Epithelial cell of esophagus (primary cell): ENCODE measurements at regions not wholly inside any gene's neighbourhood (a gene's known extent, or its start where the extent isn't known, plus 50 kb on each side); places are given as distances from the start of the nearest gene placed in this dataset.

Experiments used
- DNase-seq: peaks from one replicate; pipeline ENCODE4 v3.0.0; 2010; ENCODE audit warnings: low read depth
- H3K4me3 ChIP-seq: 2 replicates; pipeline ENCODE4 v1.5.1; 2011; ENCODE audit warnings: mild to moderate bottlenecking, low read length, control low read depth
- TF ChIP-seq, protein P1 (sequence below): IDR thresholded peaks from 2 replicates; pipeline ENCODE4 v1.5.1; 2011; ENCODE audit warnings: low read depth, mild to moderate bottlenecking, low read length, control low read depth, inconsistent platforms; ENCODE audit not compliant: insufficient read depth; ENCODE audit errors: missing control alignments

DNA sequence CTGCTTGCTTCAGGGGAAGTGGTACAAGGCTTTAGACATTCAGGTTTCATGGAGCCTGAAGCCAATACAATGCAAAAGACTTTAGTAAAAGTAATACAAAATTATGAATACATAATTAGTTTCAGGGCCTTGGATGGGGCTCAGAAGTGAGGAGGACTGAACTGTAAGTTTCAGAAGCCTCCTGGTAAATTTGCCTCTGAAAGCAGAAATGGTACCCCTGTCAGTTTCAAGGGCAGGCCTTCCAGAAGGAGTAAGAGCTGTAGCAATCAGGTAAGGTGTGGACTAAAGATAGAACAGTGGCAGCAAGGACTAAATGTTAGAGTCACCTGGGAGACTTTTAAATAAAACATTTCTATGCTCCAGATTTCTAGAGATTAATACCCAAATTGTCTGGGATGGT, 402.5 kb upstream of the GOLIM4 start:
- TF ChIP-seq, protein P1, sequence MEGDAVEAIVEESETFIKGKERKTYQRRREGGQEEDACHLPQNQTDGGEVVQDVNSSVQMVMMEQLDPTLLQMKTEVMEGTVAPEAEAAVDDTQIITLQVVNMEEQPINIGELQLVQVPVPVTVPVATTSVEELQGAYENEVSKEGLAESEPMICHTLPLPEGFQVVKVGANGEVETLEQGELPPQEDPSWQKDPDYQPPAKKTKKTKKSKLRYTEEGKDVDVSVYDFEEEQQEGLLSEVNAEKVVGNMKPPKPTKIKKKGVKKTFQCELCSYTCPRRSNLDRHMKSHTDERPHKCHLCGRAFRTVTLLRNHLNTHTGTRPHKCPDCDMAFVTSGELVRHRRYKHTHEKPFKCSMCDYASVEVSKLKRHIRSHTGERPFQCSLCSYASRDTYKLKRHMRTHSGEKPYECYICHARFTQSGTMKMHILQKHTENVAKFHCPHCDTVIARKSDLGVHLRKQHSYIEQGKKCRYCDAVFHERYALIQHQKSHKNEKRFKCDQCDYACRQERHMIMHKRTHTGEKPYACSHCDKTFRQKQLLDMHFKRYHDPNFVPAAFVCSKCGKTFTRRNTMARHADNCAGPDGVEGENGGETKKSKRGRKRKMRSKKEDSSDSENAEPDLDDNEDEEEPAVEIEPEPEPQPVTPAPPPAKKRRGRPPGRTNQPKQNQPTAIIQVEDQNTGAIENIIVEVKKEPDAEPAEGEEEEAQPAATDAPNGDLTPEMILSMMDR = no peak
- H3K4me3 ChIP-seq = no peak overlapping the region
- no peak for DNase-seq

DNA sequence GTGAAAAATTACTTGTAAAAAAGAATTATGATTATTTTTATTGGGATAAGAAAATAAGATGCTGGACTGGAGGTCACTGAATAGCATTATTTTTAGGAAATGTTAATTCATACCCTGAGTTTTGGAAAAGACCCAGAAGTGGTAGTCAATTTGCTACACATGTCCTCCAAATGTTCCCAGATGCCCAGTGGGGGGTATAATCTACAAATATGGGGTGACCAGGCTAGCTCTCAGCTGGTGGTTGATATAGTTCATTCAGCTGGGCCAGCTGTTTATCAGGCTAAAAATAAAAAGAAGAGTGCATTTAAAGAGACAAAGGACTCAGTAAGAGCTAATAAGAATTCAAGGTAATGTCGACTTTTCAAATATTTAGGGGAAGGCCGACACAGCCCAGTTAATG, 402.0 kb upstream of the GOLIM4 start:
- H3K4me3 ChIP-seq = no peak overlapping the region
- no peak for DNase-seq
- TF ChIP-seq, protein P1 = no peak

- DNase-seq = no peak
- TF ChIP-seq, protein P1 = no peak
- H3K4me3 ChIP-seq = no peak overlapping the region
Observed at GRCh38 chr3:168497183-168497582, 401.5 kb upstream of the GOLIM4 start.

GRCh38 chr3:168495932-168496331, 400.2 kb upstream of the GOLIM4 start:
- TF ChIP-seq, protein P1 = no peak
- DNase-seq = no peak
- H3K4me3 ChIP-seq = no peak overlapping the region

- peak; percentile 2 for DNase-seq
- H3K4me3 ChIP-seq = no peak overlapping the region
- TF ChIP-seq, protein P1 = no peak
Observed at GRCh38 chr3:168495270-168495669, 399.5 kb upstream of the GOLIM4 start.

DNA sequence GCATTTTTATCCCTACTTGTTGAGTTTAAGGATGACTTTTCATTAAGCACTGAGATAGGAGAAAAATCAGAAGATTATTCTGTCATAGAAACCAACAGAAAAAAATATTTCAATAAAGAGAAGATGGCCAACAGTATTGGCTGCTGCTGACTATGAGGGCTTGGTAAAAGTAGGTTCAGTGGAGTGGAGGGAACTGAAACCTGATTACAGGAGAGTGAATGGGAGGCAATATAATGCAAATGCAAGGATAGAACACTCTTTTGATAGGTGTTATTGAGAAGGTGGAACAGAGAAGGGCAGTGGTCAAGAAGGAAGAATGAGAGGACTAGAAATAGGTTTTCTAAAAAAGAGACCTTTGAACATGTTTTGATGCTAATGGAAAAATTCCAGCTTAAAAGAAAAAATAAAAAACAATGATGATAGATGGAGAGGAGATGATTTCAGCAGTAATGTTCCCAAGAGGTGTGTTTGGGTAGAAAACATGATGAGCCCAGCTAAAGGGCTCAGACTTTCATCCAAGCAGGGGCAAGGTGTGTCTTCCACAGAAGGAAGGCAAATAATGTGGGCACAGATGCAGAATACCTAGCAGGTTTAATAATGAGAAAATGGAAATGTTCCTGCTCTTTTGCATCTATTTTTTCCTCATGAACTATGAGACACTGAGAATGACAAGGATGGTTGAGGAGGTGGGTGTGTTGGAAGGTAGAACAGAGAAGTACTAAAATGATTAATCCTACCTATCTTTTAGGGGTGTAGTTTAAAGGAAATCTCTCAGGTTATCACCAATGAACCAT, 397.9 kb upstream of the GOLIM4 start:
- TF ChIP-seq, protein P1 = no peak
- no peak overlapping the region for H3K4me3 ChIP-seq

DNA sequence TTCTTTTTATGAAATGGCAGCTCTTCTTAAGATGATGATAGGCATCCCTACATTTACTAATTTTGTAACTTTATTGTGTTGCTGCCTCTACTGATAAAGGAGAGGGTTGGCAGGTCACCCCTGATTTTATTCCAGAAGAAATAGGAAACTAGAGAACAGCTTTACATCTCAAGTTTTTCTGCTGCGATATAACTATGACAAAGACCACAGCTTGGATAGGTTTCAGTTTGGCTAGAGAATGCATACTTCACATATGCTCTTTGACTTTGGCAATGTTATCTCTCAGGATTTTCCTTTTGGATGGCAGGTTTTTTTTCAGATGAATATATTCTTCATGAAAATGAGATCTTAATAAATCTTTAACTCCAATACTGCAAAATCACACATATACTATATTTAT, 395.3 kb upstream of the GOLIM4 start:
- no peak overlapping the region for H3K4me3 ChIP-seq
- TF ChIP-seq, protein P1 = no peak
- DNase-seq = no peak

More for the DNA sequence above, 397.9 kb upstream of the GOLIM4 start:
- no peak for DNase-seq
